ENCODE measurements at regions not wholly inside any gene's neighbourhood (a gene's known extent, or its start where the extent isn't known, plus 50 kb on each side); places are given as distances from the start of the nearest gene placed in this dataset.

DNA sequence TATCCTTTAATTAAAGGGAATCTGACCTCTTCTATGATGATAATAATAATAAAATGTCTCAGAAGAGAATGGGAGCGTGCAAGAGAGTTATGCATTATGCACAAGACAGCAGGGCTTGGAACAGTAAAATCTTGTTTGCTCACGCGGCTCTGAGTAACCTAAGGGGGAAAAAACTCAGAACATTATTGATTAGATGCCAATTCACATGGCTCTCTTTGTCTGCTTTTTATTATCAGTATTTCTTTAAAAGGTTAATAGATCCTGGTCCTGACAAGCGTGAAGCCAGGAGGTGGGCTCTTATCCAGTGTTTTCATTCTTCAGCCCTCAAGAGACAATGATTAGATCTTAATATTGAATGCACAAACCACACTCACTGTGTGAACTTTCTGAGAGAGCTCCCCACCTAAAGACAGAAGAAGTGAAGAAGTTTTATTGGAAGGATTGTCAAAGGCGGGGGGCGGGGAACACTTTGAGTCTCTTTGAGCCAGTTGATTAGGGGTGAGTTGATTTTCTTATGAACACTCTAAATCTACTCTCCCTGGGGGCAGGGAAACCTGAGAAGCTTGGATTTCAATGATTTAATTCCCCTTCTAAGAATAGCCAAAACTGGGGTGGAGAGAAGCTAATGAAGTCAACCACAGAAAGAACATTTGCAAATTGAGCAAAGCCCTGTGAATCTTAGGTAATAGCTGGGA is 127.5 kb upstream of the CTAGE1 start (continued):
- TF ChIP-seq, protein P1, sequence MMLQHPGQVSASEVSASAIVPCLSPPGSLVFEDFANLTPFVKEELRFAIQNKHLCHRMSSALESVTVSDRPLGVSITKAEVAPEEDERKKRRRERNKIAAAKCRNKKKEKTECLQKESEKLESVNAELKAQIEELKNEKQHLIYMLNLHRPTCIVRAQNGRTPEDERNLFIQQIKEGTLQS (IDR thresholded peaks at IDR 0.05; ENCODE audit: borderline replicate concordance, extremely low read depth, low read depth, low read length), result no peak
- TF ChIP-seq, protein P2, sequence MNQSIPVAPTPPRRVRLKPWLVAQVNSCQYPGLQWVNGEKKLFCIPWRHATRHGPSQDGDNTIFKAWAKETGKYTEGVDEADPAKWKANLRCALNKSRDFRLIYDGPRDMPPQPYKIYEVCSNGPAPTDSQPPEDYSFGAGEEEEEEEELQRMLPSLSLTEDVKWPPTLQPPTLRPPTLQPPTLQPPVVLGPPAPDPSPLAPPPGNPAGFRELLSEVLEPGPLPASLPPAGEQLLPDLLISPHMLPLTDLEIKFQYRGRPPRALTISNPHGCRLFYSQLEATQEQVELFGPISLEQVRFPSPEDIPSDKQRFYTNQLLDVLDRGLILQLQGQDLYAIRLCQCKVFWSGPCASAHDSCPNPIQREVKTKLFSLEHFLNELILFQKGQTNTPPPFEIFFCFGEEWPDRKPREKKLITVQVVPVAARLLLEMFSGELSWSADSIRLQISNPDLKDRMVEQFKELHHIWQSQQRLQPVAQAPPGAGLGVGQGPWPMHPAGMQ (IDR thresholded peaks at IDR 0.05; ENCODE audit: borderline replicate concordance), result no peak
- no peak for TF ChIP-seq KLF5 (IDR thresholded peaks at IDR 0.05; ENCODE audit: partially characterized antibody)

DNA sequence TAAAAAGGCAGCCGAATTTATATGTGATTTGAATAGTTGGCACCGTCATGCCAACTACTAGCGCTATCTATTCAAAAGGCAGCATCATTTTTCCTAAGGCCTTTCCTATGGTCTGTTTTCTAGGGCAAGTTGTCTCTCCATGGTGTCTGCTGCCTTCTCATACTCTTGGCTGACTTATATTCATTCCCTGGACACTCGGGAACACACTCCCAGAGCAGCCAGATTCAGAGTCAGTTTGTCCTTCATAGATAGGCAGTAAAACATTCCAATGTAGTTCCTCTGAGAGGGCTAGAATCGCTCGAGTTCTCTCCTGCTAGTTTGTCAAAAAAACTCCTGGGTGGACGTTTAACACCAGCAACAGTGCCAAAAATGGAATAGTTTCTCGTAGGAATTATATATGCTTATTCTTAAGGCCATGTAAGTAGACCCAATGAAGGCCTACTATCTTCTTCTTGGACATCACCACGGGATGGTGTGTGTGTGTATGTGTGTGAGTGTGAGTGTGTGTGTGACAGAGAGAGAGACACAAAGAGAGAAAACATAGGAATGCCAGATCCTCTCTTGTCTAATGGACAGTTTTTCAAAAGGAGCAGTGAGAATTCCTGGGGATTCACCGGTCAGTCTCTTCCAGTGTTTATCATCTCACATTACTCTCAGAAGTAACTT is 129.3 kb upstream of the CTAGE1 start:
- no peak for ATAC-seq
- no TSS peak for BruUV-seq (replicated peaks)
- Histone ChIP-seq H3K4me2 (ENCODE audit: control insufficient read depth, insufficient read depth) (no peak overlapping the region), H2AFZ (ENCODE audit: control insufficient read depth, low read depth, low read length) (no peak overlapping the region), H3K27ac (ENCODE audit: control insufficient read depth, insufficient read depth) (no peak overlapping the region), H3K9me3 (replicated peaks; ENCODE audit: control insufficient read depth, insufficient read depth, low read length) (no peaks in the 10 kb centered on the region), H3K27me3 (replicated peaks in 1 of 2; ENCODE audit: control insufficient read depth in 2 of 2, insufficient read depth in 2 of 2, low read length in 1 of 2) (no peaks in the 10 kb centered on the region), H3K4me3 (no peak overlapping the region), H3K36me3 (ENCODE audit: control insufficient read depth in 2 of 2, insufficient read depth in 2 of 2, low read length in 1 of 2) (no peaks in the 10 kb centered on the region), H3K79me2 (ENCODE audit: control insufficient read depth, insufficient read depth, low read length) (no peaks in the 10 kb centered on the region), H3K4me1 (ENCODE audit: control insufficient read depth, insufficient read depth, low read length) (no peaks in the 10 kb centered on the region), H4K20me1 (ENCODE audit: control insufficient read depth, insufficient read depth) (no peaks in the 10 kb centered on the region), H3K9ac (ENCODE audit: control insufficient read depth, insufficient read depth, low read length) (no peak overlapping the region)
- POLR2A ChIA-PET, result no interaction called here
- DNase-seq (ENCODE audit: low read depth, low spot score), result no peak
- RAD21 ChIA-PET (ENCODE audit: unreplicated experiment), result no interaction called here
- intact Hi-C loops (cut with micrococcal nuclease; ENCODE audit: unreplicated experiment) (no loop called here), in situ Hi-C loops (cut with MboI) (no loop called here)
- CTCF ChIA-PET, result no interaction called here
- SMC1A ChIA-PET (ENCODE audit: uncharacterized antibody, unreplicated experiment), result no interaction called here
- FAIRE-seq, result no peak
- TF ChIP-seq NR2C1 (IDR thresholded peaks at IDR 0.05) (no peak), PAX5 (IDR thresholded peaks at IDR 0.05; ENCODE audit: borderline replicate concordance, low read depth, low read length) (no peak), KAT2A (conservative IDR thresholded peaks at IDR 0.05; ENCODE audit: control insufficient read depth, low read depth, low read length) (no peak), NR2C2 (IDR thresholded peaks at IDR 0.05; ENCODE audit: borderline replicate concordance, control insufficient read depth, insufficient read length, low read depth) (no peak), SMAD1 (IDR thresholded peaks at IDR 0.05; ENCODE audit: low read depth, partially characterized antibody) (no peak), NR2F1 (conservative IDR thresholded peaks at IDR 0.05) (no peak)
- WGBS (ENCODE audit: insufficient coverage, insufficient replicate concordance, low lambda C conversion rate, missing lambda C conversion rate), result 29% methylated on average over 10 of the region's 10 CpGs

Data from GM12878 (cell line).